GM03348 (cell line): ENCODE measurements at regions not wholly inside any gene's neighbourhood (a gene's known extent, or its start where the extent isn't known, plus 50 kb on each side); places are given as distances from the start of the nearest gene placed in this dataset.

ENCODE experiments used
- DNase-seq: peaks from one replicate; pipeline ENCODE4 v3.0.0; 2012; ENCODE audit warnings: low spot score

DNA sequence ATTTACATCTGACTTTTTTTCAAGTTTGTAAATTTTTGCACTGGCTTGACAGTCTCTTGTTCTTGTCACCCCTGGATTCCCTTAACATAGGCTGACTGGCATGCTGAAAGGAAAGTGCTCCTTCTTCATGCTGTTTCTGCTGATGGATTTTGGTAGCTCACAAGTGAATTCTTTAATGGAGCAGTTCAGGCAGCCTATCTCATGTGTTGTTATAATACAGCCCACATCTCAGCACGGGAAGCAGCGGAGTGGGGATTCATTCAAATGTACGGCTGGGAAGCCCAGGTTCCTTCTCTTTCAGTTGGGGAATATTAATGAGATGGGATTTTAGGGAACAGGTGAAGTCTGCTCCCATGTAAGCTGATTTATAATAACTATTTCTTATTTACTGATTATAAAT, 142.8 kb downstream of the CD8B2 start:
- no peak for DNase-seq

DNA sequence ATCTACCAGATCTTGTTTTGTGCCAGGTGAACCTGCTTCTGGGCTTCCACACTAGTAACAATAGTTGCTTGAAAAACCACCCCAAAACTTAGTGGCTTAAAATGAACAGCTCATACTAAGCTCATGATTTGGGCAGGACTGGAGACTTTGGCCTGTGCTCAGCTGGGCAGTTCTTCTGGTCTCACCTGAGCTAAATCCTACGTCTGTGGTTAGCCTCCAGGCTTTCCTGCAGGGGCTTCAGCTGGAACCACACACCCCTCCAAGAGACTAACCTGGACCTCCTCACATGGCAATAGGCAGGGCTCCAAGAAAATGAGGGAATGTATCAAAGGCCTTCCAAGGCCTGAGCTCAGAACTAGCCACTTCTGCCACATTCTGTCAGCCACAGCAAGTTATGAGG, 144.1 kb downstream of the CD8B2 start:
- no peak for DNase-seq

DNA sequence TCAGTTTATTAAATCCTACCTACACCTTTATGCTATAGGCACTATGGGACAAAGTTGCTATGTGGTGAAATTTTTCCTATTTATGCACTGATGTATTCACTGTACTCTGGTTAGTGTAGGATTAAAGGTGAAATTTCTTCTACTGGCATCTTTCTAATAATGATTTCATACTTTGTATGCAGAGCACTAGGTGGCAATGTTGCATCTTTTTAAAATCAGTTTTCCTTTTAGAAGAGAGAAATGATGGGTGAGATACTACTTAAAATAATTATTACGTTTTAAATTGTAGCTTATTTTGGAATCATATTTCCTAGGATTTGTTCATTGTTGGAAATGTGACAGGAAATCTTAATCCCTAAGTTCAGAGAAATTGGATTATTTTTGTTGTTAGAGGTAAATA, 150.9 kb downstream of the CD8B2 start:
- peak; percentile 47 for DNase-seq

DNA sequence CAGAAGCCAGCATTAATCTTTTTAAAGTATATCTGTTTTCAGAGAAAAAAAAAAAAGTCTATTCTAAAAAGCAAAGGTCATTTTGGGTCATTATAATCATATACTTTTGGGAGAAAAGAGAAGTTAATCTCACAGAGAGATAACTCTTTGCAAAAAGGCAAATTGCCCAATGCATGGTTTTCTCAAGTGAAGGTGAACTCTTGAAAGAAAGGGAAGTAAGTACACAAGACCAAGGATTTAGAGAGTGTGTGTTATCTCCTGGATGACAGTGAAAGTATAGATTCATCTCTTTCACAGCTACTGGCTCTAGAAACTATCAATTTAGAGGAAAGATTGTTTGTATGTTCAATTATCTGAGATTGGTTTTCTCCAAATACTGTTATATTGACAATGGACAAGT, 151.4 kb downstream of the CD8B2 start:
- no peak for DNase-seq

DNA sequence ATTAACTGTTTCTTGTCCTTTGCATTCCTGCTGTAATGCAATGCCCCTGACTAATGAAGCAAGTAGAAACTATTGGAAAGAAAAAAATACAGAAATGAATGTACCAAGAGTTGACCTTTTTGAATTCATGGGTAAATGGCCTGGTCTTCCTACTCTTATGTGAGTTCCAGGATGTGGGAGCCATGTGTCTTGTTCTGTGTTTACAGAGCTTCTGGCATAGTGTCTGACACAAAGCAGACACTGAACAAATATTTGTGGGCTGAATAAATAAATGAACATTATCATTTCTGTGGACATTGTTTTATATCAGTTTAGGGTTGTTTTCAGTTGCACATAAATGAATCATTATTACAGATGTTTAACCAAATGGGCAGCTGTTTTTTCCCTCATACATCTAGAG, 155.5 kb downstream of the CD8B2 start:
- no peak for DNase-seq

DNA sequence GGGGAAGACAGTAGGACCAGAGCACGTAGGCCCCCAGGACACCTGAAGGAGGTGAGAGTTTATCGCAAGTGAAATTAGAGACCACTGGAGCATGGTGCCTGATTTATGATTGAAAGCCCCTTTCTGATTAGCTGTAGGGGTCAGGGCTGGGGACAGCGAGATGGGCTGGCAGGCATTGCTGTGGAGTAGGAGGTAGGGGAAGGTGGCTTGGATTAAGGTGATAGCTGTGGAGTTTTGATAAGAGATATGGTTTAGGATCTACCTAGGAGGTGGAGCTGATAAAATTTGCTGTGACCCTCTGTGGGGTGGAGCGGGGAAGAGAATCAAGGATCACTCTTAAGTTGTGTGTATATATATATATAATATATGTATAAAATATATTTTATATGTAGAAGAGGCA, 157.5 kb downstream of the CD8B2 start:
- DNase-seq: no peak

DNA sequence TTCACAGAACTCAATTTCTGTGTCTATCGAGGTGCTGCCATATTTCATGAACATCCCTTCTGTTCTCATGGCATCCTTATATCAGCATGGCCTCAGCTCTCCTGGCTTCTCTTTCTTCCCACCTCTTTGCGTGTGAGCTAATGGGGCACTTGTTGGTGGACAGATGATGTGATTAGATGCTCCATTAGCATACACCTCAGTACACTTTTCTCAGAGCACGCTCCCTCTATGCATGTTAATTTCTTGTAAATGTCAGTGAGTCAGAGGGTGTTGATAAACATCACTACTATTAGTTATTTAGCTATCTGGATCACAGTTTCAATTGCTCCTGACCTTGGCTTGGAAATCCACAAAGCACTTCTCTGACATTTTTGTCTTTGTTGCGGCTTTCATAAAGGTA, 159.4 kb downstream of the CD8B2 start:
- DNase-seq: no peak

DNA sequence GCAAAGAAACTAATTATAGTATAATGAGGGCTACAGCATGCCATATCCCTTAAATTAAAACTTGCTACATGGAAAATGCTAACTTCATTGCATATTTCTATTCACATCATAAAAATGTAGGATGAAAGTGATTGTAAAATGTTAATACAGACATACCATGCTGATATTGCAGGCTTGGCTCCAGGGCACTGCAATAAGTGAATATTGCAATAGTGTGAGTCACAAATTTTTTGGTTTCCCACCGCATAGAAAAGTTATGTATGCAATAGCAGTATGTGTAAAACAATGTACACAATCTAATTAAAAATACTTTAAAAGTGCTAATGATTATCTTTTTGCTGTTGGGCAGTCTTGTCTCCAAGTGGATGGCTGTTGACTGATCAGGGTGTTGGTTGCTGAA, 162.1 kb downstream of the CD8B2 start:
- DNase-seq: no peak

DNA sequence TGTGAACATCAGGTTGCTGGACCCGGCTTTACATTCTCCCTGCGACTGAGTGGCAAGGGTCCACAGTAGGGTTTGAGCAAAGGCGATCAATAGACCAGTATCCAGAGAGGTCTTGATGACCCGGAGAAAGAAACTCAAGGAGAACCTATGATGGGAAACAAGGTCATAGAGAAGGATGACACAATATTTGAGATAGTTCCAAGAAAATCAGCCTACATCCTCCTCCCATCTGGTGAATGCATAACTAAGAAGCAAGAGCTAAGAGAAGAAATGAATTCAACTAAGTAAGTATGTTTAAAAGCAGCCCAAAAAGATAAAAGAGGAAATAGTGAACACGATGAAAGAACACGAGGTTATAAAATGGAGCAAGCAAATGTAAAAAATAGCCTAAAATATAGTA, 166.3 kb downstream of the CD8B2 start:
- DNase-seq: no peak

DNA sequence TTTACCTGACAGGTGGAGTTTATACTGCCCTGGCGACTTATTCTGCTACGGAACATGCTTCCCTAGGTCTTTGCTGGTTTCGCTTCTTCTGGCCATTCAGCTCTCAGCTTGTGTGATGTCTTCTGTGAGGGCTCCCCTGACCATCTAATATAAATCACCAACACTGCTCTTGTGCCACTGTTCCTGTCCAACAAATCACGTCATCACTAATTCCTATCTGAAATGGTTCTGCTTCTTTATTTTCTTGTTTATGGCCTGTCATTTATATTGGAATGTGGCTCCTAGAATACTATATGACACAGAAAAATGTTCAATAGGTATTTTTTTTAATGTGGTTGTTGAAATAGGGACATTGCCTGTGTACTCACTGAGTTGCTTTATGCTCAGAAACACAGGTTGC, 171.5 kb downstream of the CD8B2 start:
- no peak for DNase-seq

DNA sequence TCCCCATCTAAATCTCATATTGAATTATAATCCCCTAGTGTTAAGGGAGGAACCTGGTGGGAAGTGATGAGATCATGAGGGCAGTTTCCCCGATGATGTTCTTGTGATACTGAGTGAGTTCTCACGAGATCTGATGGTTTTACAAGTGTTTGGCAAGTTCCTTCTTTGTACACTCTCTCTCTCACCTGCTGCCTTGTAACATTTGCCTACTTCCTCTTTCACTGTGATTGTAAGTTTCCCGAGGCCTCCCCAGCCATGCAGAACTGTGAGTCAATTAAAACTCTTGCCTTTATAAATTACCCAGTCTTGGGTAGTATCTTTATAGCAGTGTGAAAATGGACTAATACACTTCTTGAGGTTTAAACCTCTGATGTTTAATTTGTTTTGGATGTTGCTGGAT, 177.5 kb downstream of the CD8B2 start:
- DNase-seq: no peak

DNA sequence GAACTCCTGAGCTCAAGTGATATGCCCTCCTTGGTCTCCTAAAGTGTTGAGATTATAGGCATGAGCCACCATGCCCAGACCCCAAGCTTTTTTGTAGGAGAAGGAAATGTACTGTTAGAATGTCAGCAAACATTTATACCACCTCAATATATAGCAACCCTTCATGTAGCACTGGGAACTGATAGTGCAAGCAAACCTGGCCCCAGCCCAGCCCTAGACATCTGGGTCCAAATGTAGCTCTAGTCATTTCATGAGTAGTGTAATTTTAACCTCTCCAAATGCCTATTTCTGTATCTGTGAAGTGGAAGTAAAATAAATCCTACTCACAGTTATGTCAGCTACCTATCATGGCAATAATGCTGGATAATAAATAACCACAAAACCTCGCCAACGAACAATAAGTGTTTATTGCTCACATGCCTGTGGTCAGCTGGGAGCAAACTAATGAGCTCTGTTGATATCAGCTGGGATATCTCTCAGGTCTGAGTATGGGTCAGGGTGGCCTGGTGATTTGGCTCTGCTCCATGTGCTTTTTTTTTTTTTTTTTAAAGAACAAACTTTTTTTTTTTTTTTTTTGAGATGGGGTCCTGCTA, 180.4 kb downstream of the CD8B2 start:
- no peak for DNase-seq

DNA sequence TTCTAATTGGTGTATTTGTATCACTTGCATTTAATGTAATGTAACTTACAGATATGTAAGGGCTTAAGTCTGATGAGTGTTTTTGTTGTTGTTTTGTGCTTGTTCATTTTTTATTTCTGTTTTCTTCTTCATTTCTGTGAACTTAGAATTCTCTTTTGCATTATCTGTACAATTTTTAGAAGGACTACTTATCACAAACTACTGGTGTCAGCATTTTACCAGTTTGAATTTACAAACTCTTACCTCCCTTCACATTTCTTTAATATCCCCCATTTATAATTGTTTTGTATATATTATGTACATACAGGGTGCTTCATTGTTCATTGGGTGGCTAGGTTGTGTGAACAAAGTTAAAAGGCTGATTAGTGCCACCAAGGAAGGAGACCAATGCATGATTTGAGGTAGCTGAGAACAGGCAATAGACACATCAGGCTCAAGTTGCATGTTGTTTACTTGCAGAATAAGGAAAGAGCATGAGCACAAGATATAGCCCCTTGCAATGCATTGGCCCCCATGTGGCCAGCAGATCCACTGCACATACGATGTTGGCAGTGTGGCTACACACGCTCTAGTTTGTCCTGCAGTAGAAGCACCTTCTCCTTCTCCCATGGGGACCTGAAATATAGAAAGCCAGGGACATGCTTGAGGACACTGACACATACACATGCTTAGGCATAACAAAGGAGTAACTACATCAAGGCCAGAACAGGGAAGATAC, 198.2 kb downstream of the CD8B2 start:
- DNase-seq: no peak

DNA sequence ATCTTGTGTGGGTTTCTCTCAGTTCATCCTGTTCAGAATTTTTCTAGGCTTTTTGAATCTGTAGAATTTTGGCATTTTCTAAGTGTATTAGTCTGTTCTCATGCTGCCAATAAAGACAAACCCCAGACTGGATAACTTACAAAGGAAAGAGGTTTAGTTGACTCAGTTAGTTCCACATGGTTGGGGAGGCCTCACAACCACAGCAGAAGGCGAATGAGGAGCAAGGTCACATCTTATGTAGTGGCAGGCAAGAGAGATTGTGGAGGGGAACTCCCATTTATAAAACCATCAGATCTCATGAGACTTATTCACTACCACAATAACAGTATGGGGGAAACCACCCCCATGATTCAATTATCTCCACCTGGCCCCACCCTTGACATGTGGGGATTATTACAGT, 199.2 kb downstream of the ST6GAL2 start:
- DNase-seq: no peak

DNA sequence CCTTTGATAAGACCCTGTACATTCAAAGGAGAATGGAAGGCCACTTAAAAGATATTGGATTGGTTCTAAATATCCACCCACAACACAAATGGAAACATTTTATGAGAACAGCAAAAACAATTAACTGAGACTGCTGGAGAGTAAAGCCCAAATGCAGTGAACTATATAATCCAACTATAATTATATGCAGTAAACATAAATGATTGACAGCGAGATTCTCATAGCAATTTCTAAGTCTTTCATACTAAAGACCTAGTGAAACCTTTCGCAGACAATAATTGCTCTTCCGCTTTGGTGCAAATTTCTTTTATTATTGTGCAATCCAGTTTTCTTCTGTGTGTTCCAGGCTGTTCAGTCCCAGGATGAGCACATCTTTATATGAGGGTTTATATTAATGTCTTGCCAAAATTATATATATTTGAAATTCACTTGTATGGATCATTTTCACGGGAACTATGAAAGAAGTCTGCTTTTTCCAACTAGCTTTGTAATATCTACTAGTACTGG, 190.9 kb downstream of the ST6GAL2 start:
- no peak for DNase-seq

DNA sequence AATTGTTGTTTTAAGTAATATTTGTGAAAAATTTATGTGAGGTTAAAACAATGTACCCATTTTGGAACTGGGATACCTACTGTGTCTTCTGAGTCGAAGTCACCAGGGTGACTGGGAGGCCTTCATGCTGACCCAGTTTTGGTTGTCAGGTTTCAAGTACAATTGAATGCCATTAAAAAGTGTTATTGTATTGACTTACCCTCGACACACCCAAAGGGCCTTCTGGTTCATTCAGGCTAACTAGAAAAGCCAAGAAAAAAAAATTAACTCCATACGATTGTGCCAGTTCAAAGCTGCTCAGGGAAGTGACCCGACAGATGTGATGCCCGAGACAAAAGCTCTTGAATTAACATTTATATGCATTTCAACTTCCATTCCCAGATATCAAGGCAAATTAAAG, 190.0 kb downstream of the ST6GAL2 start:
- DNase-seq: no peak

DNA sequence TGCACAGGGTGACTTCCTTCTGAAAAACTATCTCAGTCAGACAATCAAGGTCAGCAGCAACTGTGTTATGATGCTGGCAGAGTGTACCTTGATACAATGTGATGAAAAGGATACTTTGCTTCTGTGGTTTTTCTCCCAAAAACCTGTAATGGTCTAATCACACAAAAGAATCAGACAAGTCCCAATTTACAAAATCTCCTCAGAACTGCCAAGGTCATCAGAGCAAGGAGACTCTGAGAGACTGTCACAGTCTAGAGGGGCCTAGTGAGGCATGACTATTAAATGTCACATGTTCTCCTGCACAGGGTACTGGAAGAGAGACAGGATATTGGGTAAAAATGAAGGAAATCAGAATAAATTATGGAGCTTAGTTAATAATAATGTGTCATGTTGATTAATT, 185.4 kb downstream of the ST6GAL2 start:
- no peak for DNase-seq

DNA sequence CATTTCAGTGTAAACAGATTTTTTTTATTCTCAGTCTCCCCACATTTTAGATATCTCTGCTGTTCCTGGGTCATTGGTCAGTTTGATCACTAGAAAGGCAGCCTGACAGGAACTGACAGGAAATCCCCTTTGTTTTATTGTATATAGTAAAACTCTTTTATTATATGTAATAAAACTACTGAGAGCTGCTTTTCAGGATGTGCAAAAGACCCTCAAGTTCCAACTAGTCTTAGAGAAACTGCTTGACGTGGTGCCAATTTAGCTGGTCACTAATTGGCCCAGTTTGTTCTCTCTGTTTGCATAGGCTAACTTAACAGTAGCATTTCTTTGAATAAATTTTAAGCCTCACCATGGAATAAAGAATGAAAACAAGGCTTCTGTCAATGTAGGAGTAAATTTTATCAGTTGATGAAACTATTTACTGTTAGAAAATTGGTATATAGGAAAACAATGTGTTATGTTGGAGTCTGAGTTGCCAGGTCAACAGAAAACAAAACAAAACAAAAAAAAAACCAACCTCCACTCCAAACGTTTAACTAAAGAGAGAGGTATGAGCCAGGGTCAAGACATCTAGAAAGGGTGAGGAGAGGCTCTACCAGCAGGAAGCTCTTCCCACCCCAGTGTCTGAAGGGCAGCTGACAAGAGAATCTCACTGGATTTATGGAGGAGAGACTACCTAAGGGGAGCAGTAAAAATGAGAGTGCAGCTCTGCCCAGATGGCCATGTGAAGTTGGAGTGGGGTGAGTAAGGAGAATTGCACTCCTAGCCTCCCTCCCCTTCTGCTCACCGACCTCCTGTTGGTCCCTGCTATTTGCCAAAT, 184.6 kb downstream of the ST6GAL2 start:
- DNase-seq: no peak

DNA sequence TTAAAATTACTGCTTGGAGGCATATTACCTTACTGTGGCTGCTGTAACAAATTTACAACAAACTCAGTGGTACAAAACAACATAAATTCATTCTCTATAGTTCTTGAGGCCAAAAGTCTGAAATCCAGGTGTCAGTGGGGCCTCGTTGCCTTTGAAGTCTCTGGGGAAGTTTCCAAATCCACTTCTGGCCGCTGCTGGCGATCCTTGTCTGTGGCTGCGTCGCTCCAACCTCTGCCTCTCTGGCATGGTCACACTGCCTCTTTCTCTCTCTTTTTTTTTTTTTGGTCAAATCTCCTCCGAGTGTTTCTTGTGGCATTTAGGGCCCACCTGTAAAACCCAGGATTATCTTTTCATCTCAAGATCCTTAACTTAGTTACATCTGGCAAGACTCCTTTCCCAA, 182.8 kb downstream of the ST6GAL2 start:
- DNase-seq: no peak

DNA sequence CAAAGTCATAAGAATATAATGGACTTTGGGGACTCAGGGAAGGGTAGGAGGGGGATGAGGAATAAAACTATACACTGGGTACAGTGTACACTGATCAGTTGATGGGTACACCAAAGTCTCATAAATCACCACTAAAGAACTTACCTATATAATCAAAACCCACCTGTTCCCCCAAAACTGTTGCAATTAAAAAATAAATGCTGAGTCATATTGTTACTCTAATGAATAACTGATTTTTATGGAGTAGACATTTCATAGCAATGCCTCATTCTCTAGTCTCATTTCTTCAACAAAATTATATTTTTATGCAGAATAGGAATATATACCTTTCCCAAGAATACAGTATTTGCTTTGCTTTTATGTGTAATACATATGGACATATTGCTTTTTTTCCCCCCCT, 181.2 kb downstream of the ST6GAL2 start:
- DNase-seq: no peak

DNA sequence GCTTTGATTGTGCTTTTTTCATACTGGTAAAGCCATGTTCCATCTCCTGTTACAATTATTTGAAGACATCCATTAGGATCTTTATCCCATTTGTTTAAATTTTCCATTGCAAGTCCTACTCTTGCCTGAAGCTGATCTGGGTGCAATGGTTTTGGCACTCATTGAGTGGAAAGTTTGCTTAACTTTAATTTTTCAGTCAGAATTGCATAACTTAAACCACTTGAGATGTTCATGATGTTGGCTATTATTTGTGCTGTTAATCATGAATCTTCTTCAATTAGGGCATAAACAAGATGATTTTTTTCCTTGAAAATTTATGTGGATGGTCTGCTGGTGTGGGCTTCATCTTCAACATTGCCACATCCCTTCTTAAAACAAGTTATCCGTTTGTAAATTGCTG, 180.1 kb downstream of the ST6GAL2 start:
- DNase-seq: no peak

DNA sequence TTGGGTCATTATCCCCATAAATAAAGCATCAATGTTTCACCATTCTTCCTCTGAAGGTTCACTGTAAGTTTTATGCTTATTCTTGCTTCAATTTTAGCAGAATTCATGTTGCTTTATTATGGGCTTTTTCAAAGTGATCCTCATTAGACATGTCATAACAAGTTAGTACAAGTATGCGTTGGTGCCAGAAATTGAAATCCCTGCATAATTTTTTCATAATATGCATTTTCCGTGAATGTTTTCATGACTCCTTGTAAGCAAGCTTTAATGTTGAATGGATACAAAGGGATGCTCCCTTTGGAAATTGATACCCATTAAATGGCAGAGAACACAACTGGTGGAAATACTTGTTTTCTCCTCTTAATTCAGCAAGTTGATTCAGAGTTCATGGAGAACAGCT, 179.7 kb downstream of the ST6GAL2 start:
- no peak for DNase-seq

DNA sequence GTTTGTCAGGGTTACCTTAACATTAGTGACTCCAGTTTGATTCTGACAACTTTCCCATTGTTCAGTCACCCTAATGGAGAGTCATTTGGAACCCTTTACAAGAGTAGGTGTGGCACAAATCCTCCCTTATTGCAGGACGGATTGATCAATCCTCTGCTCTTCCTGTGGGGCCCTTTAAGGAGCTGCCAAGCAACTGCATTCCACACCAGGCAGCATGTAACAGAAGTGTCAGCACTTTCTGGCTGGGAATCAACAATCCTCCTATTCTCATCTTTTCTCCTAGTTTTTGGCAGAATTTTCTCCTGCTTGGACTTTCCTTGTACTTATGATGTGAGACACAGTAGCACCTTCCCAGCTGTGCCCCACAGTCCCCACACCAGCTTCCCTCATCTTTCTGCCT, 177.8 kb downstream of the ST6GAL2 start:
- DNase-seq: no peak
